Lower lobe of right lung (tissue), 2 donors: ENCODE measurements at regions not wholly inside any gene's neighbourhood (a gene's known extent, or its start where the extent isn't known, plus 50 kb on each side); places are given as distances from the start of the nearest gene placed in this dataset.

ENCODE experiments used
- ATAC-seq, 2 donors: fragments of 200-7000 bp; cut with Tn5 transposase; one replicate each; pipeline ENCODE4 v1.9.1; 2020 to 2022; ENCODE audit warnings: mild to moderate bottlenecking in 2 of 2, moderate library complexity in 2 of 2
- DNase-seq: peaks from one replicate; pipeline ENCODE4 v3.0.0-alpha.2; 2020
- H3K27ac ChIP-seq: fragments of 200-600 bp; one replicate; pipeline ENCODE4 v1.8.0; 2022
- H3K27me3 ChIP-seq: fragments of 200-600 bp; one replicate; pipeline ENCODE4 v1.8.0; 2022; ENCODE audit warnings: low read depth
- H3K36me3 ChIP-seq: fragments of 200-600 bp; one replicate; pipeline ENCODE4 v1.8.0; 2022; ENCODE audit warnings: mild to moderate bottlenecking
- H3K4me1 ChIP-seq: fragments of 200-600 bp; one replicate; pipeline ENCODE4 v1.8.0; 2022
- H3K4me3 ChIP-seq: fragments of 200-600 bp; one replicate; pipeline ENCODE4 v1.8.0; 2022; ENCODE audit warnings: mild to moderate bottlenecking
- H3K9me3 ChIP-seq: fragments of 200-600 bp; one replicate; pipeline ENCODE4 v1.8.0; 2022
- intact Hi-C: fragments of 100-400 bp; cut with DNase I; formaldehyde crosslinking; loops from one replicate; pipeline ENCODE4 v1.11.0; 2022
- TF ChIP-seq, protein P1 (sequence below): fragments of 200-600 bp; IDR thresholded peaks from one replicate; pipeline ENCODE4 v1.8.0; 2022; ENCODE audit warnings: antibody characterized with exemption, mild to moderate bottlenecking
- donor health status: DM: no; HTN: yes; CAD: no; lungs with severe emphysema.

- DNase-seq (no peak), ATAC-seq (no peak)
- no peaks in the 10 kb centered on the region for H3K27me3 ChIP-seq
- H3K4me3 ChIP-seq = no peak overlapping the region
- no peak overlapping the region for H3K27ac ChIP-seq
- intact Hi-C loops = no loop called here
- no peaks in the 10 kb centered on the region for H3K9me3 ChIP-seq
- H3K4me1 ChIP-seq = no peaks in the 10 kb centered on the region
- no peaks in the 10 kb centered on the region for H3K36me3 ChIP-seq
- TF ChIP-seq, protein P1, sequence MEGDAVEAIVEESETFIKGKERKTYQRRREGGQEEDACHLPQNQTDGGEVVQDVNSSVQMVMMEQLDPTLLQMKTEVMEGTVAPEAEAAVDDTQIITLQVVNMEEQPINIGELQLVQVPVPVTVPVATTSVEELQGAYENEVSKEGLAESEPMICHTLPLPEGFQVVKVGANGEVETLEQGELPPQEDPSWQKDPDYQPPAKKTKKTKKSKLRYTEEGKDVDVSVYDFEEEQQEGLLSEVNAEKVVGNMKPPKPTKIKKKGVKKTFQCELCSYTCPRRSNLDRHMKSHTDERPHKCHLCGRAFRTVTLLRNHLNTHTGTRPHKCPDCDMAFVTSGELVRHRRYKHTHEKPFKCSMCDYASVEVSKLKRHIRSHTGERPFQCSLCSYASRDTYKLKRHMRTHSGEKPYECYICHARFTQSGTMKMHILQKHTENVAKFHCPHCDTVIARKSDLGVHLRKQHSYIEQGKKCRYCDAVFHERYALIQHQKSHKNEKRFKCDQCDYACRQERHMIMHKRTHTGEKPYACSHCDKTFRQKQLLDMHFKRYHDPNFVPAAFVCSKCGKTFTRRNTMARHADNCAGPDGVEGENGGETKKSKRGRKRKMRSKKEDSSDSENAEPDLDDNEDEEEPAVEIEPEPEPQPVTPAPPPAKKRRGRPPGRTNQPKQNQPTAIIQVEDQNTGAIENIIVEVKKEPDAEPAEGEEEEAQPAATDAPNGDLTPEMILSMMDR = no peak
These were observed 200.1 kb upstream of the PRKCQ start for GRCh38 chr10:6780008-6780677.

GRCh38 chr10:6778992-6779701 is 199.1 kb upstream of the PRKCQ start:
- Histone ChIP-seq H3K4me1 (no peaks in the 10 kb centered on the region), H3K36me3 (no peaks in the 10 kb centered on the region), H3K9me3 (no peaks in the 10 kb centered on the region), H3K27me3 (no peaks in the 10 kb centered on the region), H3K27ac (no peak overlapping the region), H3K4me3 (no peak overlapping the region)
- ATAC-seq (peak; percentile 72 to 77), DNase-seq (no peak)
- intact Hi-C loops = no loop called here
- TF ChIP-seq, protein P1 = no peak

DNA sequence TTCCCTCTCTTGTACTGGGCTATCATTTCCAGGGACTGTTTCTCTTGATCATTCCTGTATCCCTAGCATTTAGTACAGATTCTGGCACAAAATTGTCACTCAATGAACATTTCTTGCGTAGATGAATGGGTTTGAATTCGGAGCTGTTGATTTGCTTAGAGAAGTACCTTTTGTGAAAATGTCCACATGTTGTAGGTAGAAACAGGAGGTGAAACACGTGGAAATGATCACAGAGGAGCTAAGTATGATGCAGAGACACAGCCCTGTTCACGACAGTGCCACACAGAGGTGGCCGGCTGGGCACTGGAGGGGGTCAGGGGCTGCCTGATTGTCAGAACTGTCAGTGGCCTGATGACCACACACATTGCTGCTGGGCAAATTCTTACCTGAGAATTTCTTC is 196.1 kb upstream of the PRKCQ start:
- intact Hi-C loops = no loop called here
- ATAC-seq = no peak

GRCh38 chr10:6774406-6774805 is 194.3 kb upstream of the PRKCQ start:
- no peaks in the 10 kb centered on the region for H3K36me3 ChIP-seq
- H3K4me1 ChIP-seq = no peaks in the 10 kb centered on the region
- H3K27me3 ChIP-seq = no peaks in the 10 kb centered on the region
- ATAC-seq = no peak
- TF ChIP-seq, protein P1 = no peak
- H3K27ac ChIP-seq = no peak overlapping the region
- intact Hi-C loops = no loop called here
- DNase-seq = no peak
- no peaks in the 10 kb centered on the region for H3K9me3 ChIP-seq
- no peak overlapping the region for H3K4me3 ChIP-seq

More for the DNA sequence above, 196.1 kb upstream of the PRKCQ start:
- Histone ChIP-seq H3K27me3 (no peaks in the 10 kb centered on the region), H3K4me1 (no peaks in the 10 kb centered on the region), H3K27ac (no peak overlapping the region), H3K4me3 (no peak overlapping the region), H3K9me3 (no peaks in the 10 kb centered on the region), H3K36me3 (no peaks in the 10 kb centered on the region)
- DNase-seq = no peak
- TF ChIP-seq, protein P1 = no peak

DNA sequence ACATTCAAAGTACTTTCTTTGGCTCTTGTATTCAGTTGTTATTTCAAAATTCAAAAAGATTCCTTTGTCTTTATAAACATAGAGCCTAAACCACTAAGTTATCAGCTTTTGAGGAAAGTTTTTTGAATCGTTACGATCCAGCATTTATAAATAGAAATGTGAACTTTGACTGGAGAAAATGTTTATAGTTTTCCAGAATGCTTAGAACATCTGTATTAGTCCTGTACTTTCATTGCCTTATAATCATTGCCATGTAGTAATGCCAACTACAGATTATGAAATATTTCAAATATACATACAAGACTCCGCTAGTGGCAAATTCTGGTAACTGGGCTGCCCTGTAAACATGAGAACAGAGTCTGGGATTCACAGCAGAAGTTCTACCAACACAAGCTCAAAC is 191.3 kb upstream of the PRKCQ start:
- no peak for DNase-seq
- Histone ChIP-seq H3K36me3 (no peaks in the 10 kb centered on the region), H3K4me3 (no peak overlapping the region), H3K9me3 (no peaks in the 10 kb centered on the region), H3K27me3 (no peaks in the 10 kb centered on the region), H3K4me1 (no peaks in the 10 kb centered on the region), H3K27ac (no peak overlapping the region)
- intact Hi-C loops = no loop called here
- no peak for ATAC-seq
- TF ChIP-seq, protein P1 = no peak
